Hematopoietic multipotent progenitor cell treated with erythropoietin and hydrocortisone succinate and interleukin-3 and kit ligand, for 17 days (in vitro differentiated cells): ENCODE measurements at regions not wholly inside any gene's neighbourhood (a gene's known extent, or its start where the extent isn't known, plus 50 kb on each side); places are given as distances from the start of the nearest gene placed in this dataset.
"Not testable (repeated sequence)": the region's sequence is repeated elsewhere in the genome, so short reads cannot be mapped to it uniquely, and the experiment has no call there.

Experiments
- DNase-seq: peaks from one replicate; pipeline ENCODE4 v3.0.0-alpha.2; 2015; ENCODE audit warnings: low spot score

- DNase-seq = no peak
Measured at GRCh38 chr11:98056945-98057344, 963.8 kb upstream of the CNTN5 start.

GRCh38 chr11:98059488-98059887, 961.3 kb upstream of the CNTN5 start:
- no peak for DNase-seq

GRCh38 chr11:98060759-98061158, 960.0 kb upstream of the CNTN5 start:
- DNase-seq = no peak

GRCh38 chr11:98061858-98062257, 958.9 kb upstream of the CNTN5 start:
- DNase-seq = no peak

- no peak for DNase-seq
Measured at GRCh38 chr11:98062714-98063113, 958.0 kb upstream of the CNTN5 start.

GRCh38 chr11:98068251-98068650, 952.5 kb upstream of the CNTN5 start:
- no peak for DNase-seq

GRCh38 chr11:98069147-98069546, 951.6 kb upstream of the CNTN5 start:
- not testable (repeated sequence) for DNase-seq

- DNase-seq = no peak
Measured at GRCh38 chr11:98069861-98070260, 950.9 kb upstream of the CNTN5 start.

- DNase-seq = no peak
Measured at GRCh38 chr11:98090861-98091505, 929.8 kb upstream of the CNTN5 start.

- DNase-seq = no peak
Measured at GRCh38 chr11:98099371-98099770, 921.4 kb upstream of the CNTN5 start.

GRCh38 chr11:98100689-98101088, 920.1 kb upstream of the CNTN5 start:
- DNase-seq = no peak

- DNase-seq = no peak
Measured at GRCh38 chr11:98101329-98101728, 919.4 kb upstream of the CNTN5 start.

GRCh38 chr11:98104249-98104648, 916.5 kb upstream of the CNTN5 start:
- DNase-seq = no peak

- no peak for DNase-seq
Measured at GRCh38 chr11:98107736-98108135, 913.0 kb upstream of the CNTN5 start.

GRCh38 chr11:98110030-98110429, 910.7 kb upstream of the CNTN5 start:
- DNase-seq = no peak

GRCh38 chr11:98115873-98116272, 904.9 kb upstream of the CNTN5 start:
- DNase-seq = no peak

- DNase-seq = no peak
Measured at GRCh38 chr11:98130117-98130625, 890.6 kb upstream of the CNTN5 start.

- no peak for DNase-seq
Measured at GRCh38 chr11:98136357-98136756, 884.4 kb upstream of the CNTN5 start.

GRCh38 chr11:98137437-98137836, 883.3 kb upstream of the CNTN5 start:
- no peak for DNase-seq

GRCh38 chr11:98143661-98144060, 877.1 kb upstream of the CNTN5 start:
- no peak for DNase-seq

GRCh38 chr11:98153752-98154151, 867.0 kb upstream of the CNTN5 start:
- no peak for DNase-seq

- DNase-seq = no peak
Measured at GRCh38 chr11:98155696-98156095, 865.1 kb upstream of the CNTN5 start.

- DNase-seq = no peak
Measured at GRCh38 chr11:98177925-98178324, 842.8 kb upstream of the CNTN5 start.

GRCh38 chr11:98180511-98180910, 840.2 kb upstream of the CNTN5 start:
- no peak for DNase-seq
